Liver (tissue), 8 donors: ENCODE measurements at regions not wholly inside any gene's neighbourhood (a gene's known extent, or its start where the extent isn't known, plus 50 kb on each side); places are given as distances from the start of the nearest gene placed in this dataset.

ENCODE experiments used
- DNase-seq: peaks from one replicate; pipeline ENCODE4 v3.0.0-alpha.2; 2017; ENCODE audit warnings: low spot score
- H3K27ac ChIP-seq, 2 donors: one replicate each; pipeline ENCODE4 v1.7.0; 2013; ENCODE audit warnings: inconsistent platforms in 2 of 2, low read length in 2 of 2, control low read depth in 1 of 2, low read depth in 1 of 2, mild to moderate bottlenecking in 1 of 2
- H3K27me3 ChIP-seq, 4 donors: one replicate each; pipeline versions ENCODE4 v1.6.1 to v1.7.0; 2013; ENCODE audit warnings: low read length in 3 of 4, inconsistent platforms in 1 of 4, mild to moderate bottlenecking in 1 of 4, moderate library complexity in 1 of 4; ENCODE audit not compliant: control insufficient read depth in 4 of 4, insufficient read depth in 4 of 4
- H3K36me3 ChIP-seq, 4 donors: one replicate each; pipeline versions ENCODE4 v1.6.1 to v1.7.0; 2013; ENCODE audit warnings: low read length in 3 of 4, mild to moderate bottlenecking in 3 of 4, low read depth in 1 of 4, moderate library complexity in 1 of 4; ENCODE audit not compliant: control insufficient read depth in 4 of 4, insufficient read depth in 3 of 4
- H3K4me1 ChIP-seq, 4 donors: one replicate each; pipeline versions ENCODE4 v1.6.1 to v1.7.0; 2013; ENCODE audit warnings: low read length in 3 of 4, mild to moderate bottlenecking in 3 of 4, moderate library complexity in 1 of 4; ENCODE audit not compliant: control insufficient read depth in 4 of 4, insufficient read depth in 4 of 4
- H3K4me3 ChIP-seq, 3 donors: one replicate each; pipeline versions ENCODE4 v1.6.1 to v1.7.0; 2013; ENCODE audit warnings: low read length in 3 of 3, control low read depth in 1 of 3, low read depth in 1 of 3, mild to moderate bottlenecking in 1 of 3
- H3K9ac ChIP-seq, 2 donors: one replicate each; pipeline ENCODE4 v1.7.0; 2013; ENCODE audit warnings: low read length in 2 of 2, mild to moderate bottlenecking in 2 of 2, moderate library complexity in 2 of 2, control low read depth in 1 of 2, low read depth in 1 of 2
- H3K9me3 ChIP-seq, 4 donors: one replicate each; pipeline versions ENCODE4 v1.6.1 to v1.7.0; 2013; ENCODE audit warnings: low read length in 3 of 4; ENCODE audit not compliant: control insufficient read depth in 4 of 4
- EGR1 ChIP-seq, 2 donors: IDR thresholded peaks; 2 replicates each; pipeline ENCODE4 v1.6.1; 2016 to 2018; ENCODE audit warnings: antibody characterized with exemption in 2 of 2, low read depth in 2 of 2
- FOXA1 ChIP-seq: IDR thresholded peaks from 2 replicates; pipeline ENCODE4 v1.6.1; 2016; ENCODE audit warnings: antibody characterized with exemption
- FOXA2 ChIP-seq: IDR thresholded peaks from 2 replicates; pipeline ENCODE4 v1.6.1; 2016; ENCODE audit warnings: antibody characterized with exemption
- GABPA ChIP-seq, 2 donors: IDR thresholded peaks in 1 of 2; conservative IDR thresholded peaks in 1 of 2; 2 replicates each; pipeline ENCODE4 v1.6.1; 2016; ENCODE audit warnings: antibody characterized with exemption in 2 of 2, mild to moderate bottlenecking in 1 of 2, moderate library complexity in 1 of 2
- HNF4G ChIP-seq: IDR thresholded peaks from 2 replicates; pipeline ENCODE4 v1.6.1; 2016; ENCODE audit warnings: antibody characterized with exemption
- JUND ChIP-seq, 2 donors: IDR thresholded peaks; 2 replicates each; pipeline ENCODE4 v1.6.1; 2016; ENCODE audit warnings: antibody characterized with exemption in 2 of 2
- NR2F2 ChIP-seq: IDR thresholded peaks from 2 replicates; pipeline ENCODE4 v1.6.1; 2016; ENCODE audit warnings: antibody characterized with exemption
- RAD21 ChIP-seq, 2 donors: IDR thresholded peaks; 2 replicates each; pipeline ENCODE4 v1.6.1; 2016; ENCODE audit warnings: antibody characterized with exemption in 2 of 2, mild to moderate bottlenecking in 2 of 2
- RXRA ChIP-seq, 2 donors: IDR thresholded peaks; 2 replicates each; pipeline ENCODE4 v1.6.1; 2017 to 2018; ENCODE audit warnings: antibody characterized with exemption in 2 of 2, mild to moderate bottlenecking in 1 of 2
- SP1 ChIP-seq: IDR thresholded peaks from 2 replicates; pipeline ENCODE4 v1.6.1; 2018; ENCODE audit warnings: antibody characterized with exemption, mild to moderate bottlenecking
- TAF1 ChIP-seq: conservative IDR thresholded peaks from 2 replicates; pipeline ENCODE4 v1.6.1; 2016; ENCODE audit warnings: antibody characterized with exemption, mild to moderate bottlenecking
- YY1 ChIP-seq: IDR thresholded peaks from 2 replicates; pipeline ENCODE4 v1.6.1; 2016; ENCODE audit warnings: antibody characterized with exemption, mild to moderate bottlenecking
- WGBS: extraction: QIAGEN DNeasy Blood & Tissue Kit; methylation state at CpG from one replicate; pipeline ENCODE4 v1.1.7; 2013; 5-methylcytosine and 5-hydroxymethylcytosine counted together
- TF ChIP-seq, protein P1 (sequence below): fragments of 150-350 bp; IDR thresholded peaks from 2 replicates; pipeline ENCODE4 v1.5.1; 2017; ENCODE audit warnings: improper control_type of control experiment, low read depth, low read length; ENCODE audit not compliant: missing input control
- TF ChIP-seq, protein P2 (sequence below): IDR thresholded peaks from 2 replicates; pipeline ENCODE4 v1.6.1; 2016; ENCODE audit warnings: antibody characterized with exemption
- TF ChIP-seq, protein P3 (sequence below): IDR thresholded peaks from 2 replicates; pipeline ENCODE4 v1.6.1; 2016; ENCODE audit warnings: antibody characterized with exemption, mild to moderate bottlenecking
- TF ChIP-seq, protein P4 (sequence below): IDR thresholded peaks from 2 replicates; pipeline ENCODE4 v1.6.1; 2016; ENCODE audit warnings: antibody characterized with exemption
- TF ChIP-seq, protein P5 (sequence below): IDR thresholded peaks from 2 replicates; pipeline ENCODE4 v1.6.1; 2016; ENCODE audit warnings: antibody characterized with exemption
- donor health status: healthy.
- donor health status: healthy.
- donor health status: healthy.
- donor health status: healthy.
- donor health status: healthy.

DNA sequence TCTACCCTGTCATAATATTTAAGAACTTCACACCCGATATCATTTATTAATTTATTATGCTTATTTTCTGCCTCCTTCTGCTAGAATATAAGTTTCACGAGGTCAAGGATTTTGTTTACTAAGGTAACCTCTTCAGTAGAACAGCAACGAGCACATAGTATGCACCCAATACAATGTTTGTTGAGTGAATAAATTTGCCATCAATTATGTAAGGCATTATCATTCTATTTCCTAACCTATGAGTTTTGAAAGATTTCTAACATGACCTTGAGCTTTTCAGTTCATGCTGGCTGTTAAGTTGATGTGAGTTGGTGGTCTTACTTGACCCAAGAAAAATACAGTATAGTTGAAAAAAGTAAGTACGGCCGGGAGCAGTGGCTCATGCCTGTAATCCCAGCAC lies 125.9 kb upstream of the LOC128125822 start:
- Histone ChIP-seq H3K4me3 (no peak overlapping the region), H3K9me3 (no peaks in the 10 kb centered on the region), H3K36me3 (no peaks in the 10 kb centered on the region), H3K9ac (no peak overlapping the region), H3K27ac (peak overlapping the region in 1 of 2 donors; percentile 59), H3K27me3 (no peaks in the 10 kb centered on the region), H3K4me1 (peaks cover 0 to 5% (median 2%) of the 10 kb centered on the region in 4 donors)
- TF ChIP-seq, protein P1, sequence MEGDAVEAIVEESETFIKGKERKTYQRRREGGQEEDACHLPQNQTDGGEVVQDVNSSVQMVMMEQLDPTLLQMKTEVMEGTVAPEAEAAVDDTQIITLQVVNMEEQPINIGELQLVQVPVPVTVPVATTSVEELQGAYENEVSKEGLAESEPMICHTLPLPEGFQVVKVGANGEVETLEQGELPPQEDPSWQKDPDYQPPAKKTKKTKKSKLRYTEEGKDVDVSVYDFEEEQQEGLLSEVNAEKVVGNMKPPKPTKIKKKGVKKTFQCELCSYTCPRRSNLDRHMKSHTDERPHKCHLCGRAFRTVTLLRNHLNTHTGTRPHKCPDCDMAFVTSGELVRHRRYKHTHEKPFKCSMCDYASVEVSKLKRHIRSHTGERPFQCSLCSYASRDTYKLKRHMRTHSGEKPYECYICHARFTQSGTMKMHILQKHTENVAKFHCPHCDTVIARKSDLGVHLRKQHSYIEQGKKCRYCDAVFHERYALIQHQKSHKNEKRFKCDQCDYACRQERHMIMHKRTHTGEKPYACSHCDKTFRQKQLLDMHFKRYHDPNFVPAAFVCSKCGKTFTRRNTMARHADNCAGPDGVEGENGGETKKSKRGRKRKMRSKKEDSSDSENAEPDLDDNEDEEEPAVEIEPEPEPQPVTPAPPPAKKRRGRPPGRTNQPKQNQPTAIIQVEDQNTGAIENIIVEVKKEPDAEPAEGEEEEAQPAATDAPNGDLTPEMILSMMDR, result no peak
- no peak for TF ChIP-seq JUND (IDR thresholded peaks at IDR 0.05)
- TF ChIP-seq, protein P2, sequence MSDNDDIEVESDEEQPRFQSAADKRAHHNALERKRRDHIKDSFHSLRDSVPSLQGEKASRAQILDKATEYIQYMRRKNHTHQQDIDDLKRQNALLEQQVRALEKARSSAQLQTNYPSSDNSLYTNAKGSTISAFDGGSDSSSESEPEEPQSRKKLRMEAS, result no peak
- TF ChIP-seq, protein P3, sequence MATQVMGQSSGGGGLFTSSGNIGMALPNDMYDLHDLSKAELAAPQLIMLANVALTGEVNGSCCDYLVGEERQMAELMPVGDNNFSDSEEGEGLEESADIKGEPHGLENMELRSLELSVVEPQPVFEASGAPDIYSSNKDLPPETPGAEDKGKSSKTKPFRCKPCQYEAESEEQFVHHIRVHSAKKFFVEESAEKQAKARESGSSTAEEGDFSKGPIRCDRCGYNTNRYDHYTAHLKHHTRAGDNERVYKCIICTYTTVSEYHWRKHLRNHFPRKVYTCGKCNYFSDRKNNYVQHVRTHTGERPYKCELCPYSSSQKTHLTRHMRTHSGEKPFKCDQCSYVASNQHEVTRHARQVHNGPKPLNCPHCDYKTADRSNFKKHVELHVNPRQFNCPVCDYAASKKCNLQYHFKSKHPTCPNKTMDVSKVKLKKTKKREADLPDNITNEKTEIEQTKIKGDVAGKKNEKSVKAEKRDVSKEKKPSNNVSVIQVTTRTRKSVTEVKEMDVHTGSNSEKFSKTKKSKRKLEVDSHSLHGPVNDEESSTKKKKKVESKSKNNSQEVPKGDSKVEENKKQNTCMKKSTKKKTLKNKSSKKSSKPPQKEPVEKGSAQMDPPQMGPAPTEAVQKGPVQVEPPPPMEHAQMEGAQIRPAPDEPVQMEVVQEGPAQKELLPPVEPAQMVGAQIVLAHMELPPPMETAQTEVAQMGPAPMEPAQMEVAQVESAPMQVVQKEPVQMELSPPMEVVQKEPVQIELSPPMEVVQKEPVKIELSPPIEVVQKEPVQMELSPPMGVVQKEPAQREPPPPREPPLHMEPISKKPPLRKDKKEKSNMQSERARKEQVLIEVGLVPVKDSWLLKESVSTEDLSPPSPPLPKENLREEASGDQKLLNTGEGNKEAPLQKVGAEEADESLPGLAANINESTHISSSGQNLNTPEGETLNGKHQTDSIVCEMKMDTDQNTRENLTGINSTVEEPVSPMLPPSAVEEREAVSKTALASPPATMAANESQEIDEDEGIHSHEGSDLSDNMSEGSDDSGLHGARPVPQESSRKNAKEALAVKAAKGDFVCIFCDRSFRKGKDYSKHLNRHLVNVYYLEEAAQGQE, result no peak
- TF ChIP-seq TAF1, result no peak
- no peak for TF ChIP-seq RAD21 (IDR thresholded peaks at IDR 0.05)
- TF ChIP-seq FOXA1, result no peak
- no peak for TF ChIP-seq SP1
- TF ChIP-seq YY1, result no peak
- TF ChIP-seq RXRA (IDR thresholded peaks at IDR 0.05), result no peak
- TF ChIP-seq FOXA2, result no peak
- TF ChIP-seq, protein P4, sequence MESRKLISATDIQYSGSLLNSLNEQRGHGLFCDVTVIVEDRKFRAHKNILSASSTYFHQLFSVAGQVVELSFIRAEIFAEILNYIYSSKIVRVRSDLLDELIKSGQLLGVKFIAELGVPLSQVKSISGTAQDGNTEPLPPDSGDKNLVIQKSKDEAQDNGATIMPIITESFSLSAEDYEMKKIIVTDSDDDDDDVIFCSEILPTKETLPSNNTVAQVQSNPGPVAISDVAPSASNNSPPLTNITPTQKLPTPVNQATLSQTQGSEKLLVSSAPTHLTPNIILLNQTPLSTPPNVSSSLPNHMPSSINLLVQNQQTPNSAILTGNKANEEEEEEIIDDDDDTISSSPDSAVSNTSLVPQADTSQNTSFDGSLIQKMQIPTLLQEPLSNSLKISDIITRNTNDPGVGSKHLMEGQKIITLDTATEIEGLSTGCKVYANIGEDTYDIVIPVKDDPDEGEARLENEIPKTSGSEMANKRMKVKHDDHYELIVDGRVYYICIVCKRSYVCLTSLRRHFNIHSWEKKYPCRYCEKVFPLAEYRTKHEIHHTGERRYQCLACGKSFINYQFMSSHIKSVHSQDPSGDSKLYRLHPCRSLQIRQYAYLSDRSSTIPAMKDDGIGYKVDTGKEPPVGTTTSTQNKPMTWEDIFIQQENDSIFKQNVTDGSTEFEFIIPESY, result no peak
- no peak for TF ChIP-seq HNF4G
- TF ChIP-seq, protein P5, sequence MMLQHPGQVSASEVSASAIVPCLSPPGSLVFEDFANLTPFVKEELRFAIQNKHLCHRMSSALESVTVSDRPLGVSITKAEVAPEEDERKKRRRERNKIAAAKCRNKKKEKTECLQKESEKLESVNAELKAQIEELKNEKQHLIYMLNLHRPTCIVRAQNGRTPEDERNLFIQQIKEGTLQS, result no peak
- TF ChIP-seq EGR1 (IDR thresholded peaks at IDR 0.05; ENCODE audit: low read depth in 2 of 2), result no peak
- TF ChIP-seq NR2F2, result no peak
- no peak for TF ChIP-seq GABPA (IDR thresholded peaks at IDR 0.05 in 1 of 2, conservative IDR thresholded peaks at IDR 0.05 in 1 of 2)
- DNase-seq, result no peak
- WGBS, result 88% methylated on average over 5 of the region's 5 CpGs

DNA sequence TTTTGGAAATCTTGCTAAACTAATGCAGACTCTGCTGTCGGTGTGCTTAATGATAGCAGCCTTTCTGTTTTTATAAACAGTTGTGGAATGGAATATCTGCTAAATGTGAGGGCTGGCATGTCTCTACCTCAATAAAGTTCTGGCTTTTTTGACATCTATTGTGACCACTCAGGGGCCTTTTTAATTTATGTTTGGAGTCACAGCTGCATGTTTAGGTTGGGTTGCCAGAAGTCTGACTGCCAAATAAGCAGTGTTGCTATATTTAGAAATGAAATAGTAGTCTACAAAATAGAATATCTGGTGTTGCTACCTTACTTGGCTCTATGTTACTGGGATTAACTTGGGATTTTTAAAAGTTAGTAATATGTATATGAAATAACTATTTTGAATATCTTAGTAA lies 125.1 kb upstream of the LOC128125822 start:
- 59% methylated on average over 1 of the region's 1 CpG for whole genome bisulfite sequencing
- no peak for DNase-seq
- H3K4me1 ChIP-seq, result peaks cover 0 to 5% (median 2%) of the 10 kb centered on the region in 4 donors
- no peaks in the 10 kb centered on the region for H3K27me3 ChIP-seq
- H3K27ac ChIP-seq, result peak overlapping the region; percentile 59 to 73
- no peak for TF ChIP-seq RXRA (IDR thresholded peaks at IDR 0.05)
- TF ChIP-seq HNF4G, result no peak
- TF ChIP-seq, protein P1, result no peak
- TF ChIP-seq, protein P4, result no peak
- TF ChIP-seq YY1, result no peak
- TF ChIP-seq JUND (IDR thresholded peaks at IDR 0.05), result no peak
- no peak for TF ChIP-seq FOXA2
- TF ChIP-seq, protein P2, result no peak
- no peak for TF ChIP-seq RAD21 (IDR thresholded peaks at IDR 0.05)
- no peak overlapping the region for H3K4me3 ChIP-seq
- peak overlapping the region in 1 of 2 donors; percentile 60 for H3K9ac ChIP-seq
- H3K36me3 ChIP-seq, result no peaks in the 10 kb centered on the region
- H3K9me3 ChIP-seq, result no peaks in the 10 kb centered on the region
